SK-N-MC (cell line): ENCODE measurements at regions not wholly inside any gene's neighbourhood (a gene's known extent, or its start where the extent isn't known, plus 50 kb on each side); places are given as distances from the start of the nearest gene placed in this dataset.

Experiments used
- EZH2 ChIP-seq: fragments of 200-600 bp; sonication (generic); IDR thresholded peaks from one replicate; pipeline ENCODE4 v1.6.1; 2017; ENCODE audit warnings: antibody characterized with exemption
- FOXP2 ChIP-seq: optimal IDR thresholded peaks from 2 replicates; pipeline ENCODE3; 2011; ENCODE audit warnings: mild to moderate bottlenecking, moderate library complexity; ENCODE audit not compliant: insufficient read depth; ENCODE audit errors: extremely low read length, control extremely low read depth
- POLR2AphosphoS5 ChIP-seq: IDR thresholded peaks from 2 replicates; pipeline ENCODE4 v1.6.1; 2012; ENCODE audit warnings: mild to moderate bottlenecking, low read depth, low read length, borderline replicate concordance

DNA sequence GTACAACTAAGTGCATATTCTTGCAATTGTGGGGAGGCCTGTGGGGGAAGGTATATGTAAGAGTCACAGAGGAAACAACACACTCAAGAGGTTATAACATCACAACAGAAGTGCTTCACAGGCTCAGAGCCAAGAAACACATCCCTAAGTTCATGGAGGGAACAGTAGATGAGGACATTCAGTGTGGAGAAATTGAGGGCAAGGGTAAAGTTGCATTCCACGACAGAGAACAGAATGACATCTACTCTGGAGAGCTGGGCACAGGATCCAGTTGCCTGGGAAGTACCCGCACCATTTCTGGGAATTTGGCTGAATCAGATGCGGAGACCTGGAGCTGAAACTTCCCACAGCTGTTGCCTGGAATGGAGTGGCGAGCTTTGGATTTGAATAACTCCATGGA lies 197.2 kb downstream of the NXNL2 start:
- TF ChIP-seq EZH2 (no peak), POLR2AphosphoS5 (no peak), FOXP2 (no peak)
